ENCODE measurements at regions not wholly inside any gene's neighbourhood (a gene's known extent, or its start where the extent isn't known, plus 50 kb on each side); places are given as distances from the start of the nearest gene placed in this dataset.

- intact Hi-C loops (cut with micrococcal nuclease; ENCODE audit: unreplicated experiment): no loop called here
Measured at GRCh38 chr9:88710449-88710848, 175.5 kb downstream of the NXNL2 start.

DNA sequence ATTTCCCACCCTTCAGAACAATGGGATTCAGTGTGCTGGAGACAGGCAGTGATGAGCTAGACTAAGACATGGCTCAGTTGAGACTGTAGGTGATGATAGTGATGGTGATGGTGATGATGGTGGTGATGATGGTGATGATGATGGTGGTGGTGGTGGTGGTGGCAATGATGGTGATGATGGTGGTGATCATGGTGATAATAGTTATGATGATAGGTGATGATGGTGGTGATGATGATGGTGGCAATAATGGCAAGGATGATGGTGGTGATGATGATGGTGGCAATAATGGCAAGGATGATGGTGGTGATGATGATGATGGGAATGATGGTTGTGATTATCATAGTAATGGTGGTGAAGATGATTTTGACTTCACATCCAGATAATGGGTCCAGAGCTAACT, 176.7 kb downstream of the NXNL2 start:
- no peak overlapping the region for H3K4me3 Mint-ChIP-seq (ENCODE audit: unreplicated experiment)
- Histone ChIP-seq H3K9me3 (no peaks in the 10 kb centered on the region), H3K4me1 (no peaks in the 10 kb centered on the region), H3K27me3 (replicated peaks; ENCODE audit: control insufficient read depth, insufficient read depth, low read length) (no peaks in the 10 kb centered on the region), H3K36me3 (ENCODE audit: control insufficient read depth, insufficient read depth, low read length) (no peaks in the 10 kb centered on the region), H3K4me3 (ENCODE audit: low read depth, low read length) (no peak overlapping the region)
- H3K27me3 Mint-ChIP-seq (ENCODE audit: insufficient read depth, unreplicated experiment): no peaks in the 10 kb centered on the region
- POLR2A ChIA-PET: no interaction called here
- intact Hi-C loops (cut with micrococcal nuclease; ENCODE audit: unreplicated experiment): no loop called here
- no TSS peak for BruUV-seq (replicated peaks)
- DNase-seq: no peak
- CTCF ChIA-PET: no interaction called here
- no peaks in the 10 kb centered on the region for H3K36me3 Mint-ChIP-seq (ENCODE audit: insufficient read depth, unreplicated experiment)
- no peak overlapping the region for H3K27ac Mint-ChIP-seq (ENCODE audit: unreplicated experiment)
- TF ChIP-seq, protein P1, sequence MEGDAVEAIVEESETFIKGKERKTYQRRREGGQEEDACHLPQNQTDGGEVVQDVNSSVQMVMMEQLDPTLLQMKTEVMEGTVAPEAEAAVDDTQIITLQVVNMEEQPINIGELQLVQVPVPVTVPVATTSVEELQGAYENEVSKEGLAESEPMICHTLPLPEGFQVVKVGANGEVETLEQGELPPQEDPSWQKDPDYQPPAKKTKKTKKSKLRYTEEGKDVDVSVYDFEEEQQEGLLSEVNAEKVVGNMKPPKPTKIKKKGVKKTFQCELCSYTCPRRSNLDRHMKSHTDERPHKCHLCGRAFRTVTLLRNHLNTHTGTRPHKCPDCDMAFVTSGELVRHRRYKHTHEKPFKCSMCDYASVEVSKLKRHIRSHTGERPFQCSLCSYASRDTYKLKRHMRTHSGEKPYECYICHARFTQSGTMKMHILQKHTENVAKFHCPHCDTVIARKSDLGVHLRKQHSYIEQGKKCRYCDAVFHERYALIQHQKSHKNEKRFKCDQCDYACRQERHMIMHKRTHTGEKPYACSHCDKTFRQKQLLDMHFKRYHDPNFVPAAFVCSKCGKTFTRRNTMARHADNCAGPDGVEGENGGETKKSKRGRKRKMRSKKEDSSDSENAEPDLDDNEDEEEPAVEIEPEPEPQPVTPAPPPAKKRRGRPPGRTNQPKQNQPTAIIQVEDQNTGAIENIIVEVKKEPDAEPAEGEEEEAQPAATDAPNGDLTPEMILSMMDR (IDR thresholded peaks at IDR 0.05; ENCODE audit: insufficient read depth in 1 of 2, low read depth in 1 of 2, low read length in 1 of 2, severe bottlenecking in 1 of 2, unreplicated experiment in 1 of 2): no peak
- H3K9me3 Mint-ChIP-seq (ENCODE audit: unreplicated experiment): no peaks in the 10 kb centered on the region
- H3K4me1 Mint-ChIP-seq (ENCODE audit: low read depth, unreplicated experiment): peaks cover 11% of the 10 kb centered on the region

More at GRCh38 chr9:88710449-88710848, 175.5 kb downstream of the NXNL2 start:
- H3K36me3 ChIP-seq (ENCODE audit: control insufficient read depth, insufficient read depth, low read length): no peaks in the 10 kb centered on the region
- H3K27me3 ChIP-seq (replicated peaks; ENCODE audit: control insufficient read depth, insufficient read depth, low read length): no peaks in the 10 kb centered on the region
- Mint-ChIP-seq H3K9me3 (ENCODE audit: unreplicated experiment) (no peaks in the 10 kb centered on the region), H3K27me3 (ENCODE audit: insufficient read depth, unreplicated experiment) (no peaks in the 10 kb centered on the region), H3K4me3 (ENCODE audit: unreplicated experiment) (no peak overlapping the region), H3K36me3 (ENCODE audit: insufficient read depth, unreplicated experiment) (no peaks in the 10 kb centered on the region), H3K4me1 (ENCODE audit: low read depth, unreplicated experiment) (peaks cover 11% of the 10 kb centered on the region), H3K27ac (ENCODE audit: unreplicated experiment) (no peak overlapping the region)
- TF ChIP-seq, protein P1 (IDR thresholded peaks at IDR 0.05; ENCODE audit: insufficient read depth in 1 of 2, low read depth in 1 of 2, low read length in 1 of 2, severe bottlenecking in 1 of 2, unreplicated experiment in 1 of 2): no peak
- no TSS peak for BruUV-seq (replicated peaks)
- H3K4me3 ChIP-seq (ENCODE audit: low read depth, low read length): no peak overlapping the region
- H3K4me1 ChIP-seq: no peaks in the 10 kb centered on the region
- CTCF ChIA-PET: no interaction called here
- POLR2A ChIA-PET: no interaction called here
- no peak for DNase-seq
- no peaks in the 10 kb centered on the region for H3K9me3 ChIP-seq

- Mint-ChIP-seq H3K36me3 (ENCODE audit: insufficient read depth, unreplicated experiment) (no peaks in the 10 kb centered on the region), H3K4me3 (ENCODE audit: unreplicated experiment) (no peak overlapping the region), H3K4me1 (ENCODE audit: low read depth, unreplicated experiment) (peaks cover 11% of the 10 kb centered on the region), H3K27ac (ENCODE audit: unreplicated experiment) (no peak overlapping the region), H3K27me3 (ENCODE audit: insufficient read depth, unreplicated experiment) (no peaks in the 10 kb centered on the region), H3K9me3 (ENCODE audit: unreplicated experiment) (no peaks in the 10 kb centered on the region)
- TF ChIP-seq, protein P1 (IDR thresholded peaks at IDR 0.05; ENCODE audit: insufficient read depth in 1 of 2, low read depth in 1 of 2, low read length in 1 of 2, severe bottlenecking in 1 of 2, unreplicated experiment in 1 of 2): no peak
- Histone ChIP-seq H3K36me3 (ENCODE audit: control insufficient read depth, insufficient read depth, low read length) (no peaks in the 10 kb centered on the region), H3K4me1 (no peaks in the 10 kb centered on the region), H3K27me3 (replicated peaks; ENCODE audit: control insufficient read depth, insufficient read depth, low read length) (no peaks in the 10 kb centered on the region), H3K4me3 (ENCODE audit: low read depth, low read length) (no peak overlapping the region), H3K9me3 (no peaks in the 10 kb centered on the region)
- POLR2A ChIA-PET: no interaction called here
- no TSS peak for BruUV-seq (replicated peaks)
- intact Hi-C loops (cut with micrococcal nuclease; ENCODE audit: unreplicated experiment): no loop called here
- no peak for DNase-seq
- CTCF ChIA-PET: no interaction called here
Measured at GRCh38 chr9:88712484-88712883, 177.5 kb downstream of the NXNL2 start.

Data from Caco-2 (cell line).